OCI-LY7 (cell line): ENCODE measurements at regions not wholly inside any gene's neighbourhood (a gene's known extent, or its start where the extent isn't known, plus 50 kb on each side); places are given as distances from the start of the nearest gene placed in this dataset.

Source experiments
- EZH2phosphoT487 ChIP-seq: fragments of 200-600 bp; sonication (generic); IDR thresholded peaks from 2 replicates; pipeline ENCODE4 v1.6.1; 2018; ENCODE audit warnings: low read depth, borderline replicate concordance, mild to moderate bottlenecking, mixed run types, antibody characterized with exemption, low read length, moderate library complexity, mixed read lengths
- TF ChIP-seq, protein P1 (sequence below): fragments of 200-600 bp; sonication (generic); conservative IDR thresholded peaks from 2 replicates; pipeline ENCODE4 v1.5.1; 2014; ENCODE audit warnings: mild to moderate bottlenecking, antibody characterized with exemption, low read length, moderate library complexity, mixed read lengths

DNA sequence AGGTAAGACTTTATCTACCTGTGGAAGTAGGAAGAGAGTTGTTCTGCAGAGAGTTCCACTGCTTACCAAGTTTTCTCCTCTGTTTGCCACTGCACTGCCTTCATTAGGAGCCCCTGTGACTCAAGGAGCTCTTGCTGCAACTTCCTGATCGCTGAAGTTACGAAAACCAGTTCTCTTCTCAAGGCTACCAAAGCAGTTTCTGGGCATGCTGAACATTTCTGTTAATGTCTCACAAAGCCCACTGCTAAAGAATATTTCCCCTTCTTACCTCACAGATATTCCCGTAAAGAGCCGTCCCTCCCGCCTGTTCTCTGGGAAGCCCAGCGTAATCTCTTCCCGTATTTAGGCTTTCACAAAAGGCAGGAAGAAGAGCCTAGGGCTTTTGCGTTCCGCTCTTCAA lies 82.6 kb upstream of the OXGR1 start:
- TF ChIP-seq, protein P1, sequence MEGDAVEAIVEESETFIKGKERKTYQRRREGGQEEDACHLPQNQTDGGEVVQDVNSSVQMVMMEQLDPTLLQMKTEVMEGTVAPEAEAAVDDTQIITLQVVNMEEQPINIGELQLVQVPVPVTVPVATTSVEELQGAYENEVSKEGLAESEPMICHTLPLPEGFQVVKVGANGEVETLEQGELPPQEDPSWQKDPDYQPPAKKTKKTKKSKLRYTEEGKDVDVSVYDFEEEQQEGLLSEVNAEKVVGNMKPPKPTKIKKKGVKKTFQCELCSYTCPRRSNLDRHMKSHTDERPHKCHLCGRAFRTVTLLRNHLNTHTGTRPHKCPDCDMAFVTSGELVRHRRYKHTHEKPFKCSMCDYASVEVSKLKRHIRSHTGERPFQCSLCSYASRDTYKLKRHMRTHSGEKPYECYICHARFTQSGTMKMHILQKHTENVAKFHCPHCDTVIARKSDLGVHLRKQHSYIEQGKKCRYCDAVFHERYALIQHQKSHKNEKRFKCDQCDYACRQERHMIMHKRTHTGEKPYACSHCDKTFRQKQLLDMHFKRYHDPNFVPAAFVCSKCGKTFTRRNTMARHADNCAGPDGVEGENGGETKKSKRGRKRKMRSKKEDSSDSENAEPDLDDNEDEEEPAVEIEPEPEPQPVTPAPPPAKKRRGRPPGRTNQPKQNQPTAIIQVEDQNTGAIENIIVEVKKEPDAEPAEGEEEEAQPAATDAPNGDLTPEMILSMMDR: no peak
- TF ChIP-seq EZH2phosphoT487: no peak
